NCI-H82 (cell line): ENCODE measurements at regions not wholly inside any gene's neighbourhood (a gene's known extent, or its start where the extent isn't known, plus 50 kb on each side); places are given as distances from the start of the nearest gene placed in this dataset.

ENCODE experiments used
- DNase-seq: peaks from one replicate; lab custom pipeline; 2025; lab: John Stamatoyannopoulos, UW

DNA sequence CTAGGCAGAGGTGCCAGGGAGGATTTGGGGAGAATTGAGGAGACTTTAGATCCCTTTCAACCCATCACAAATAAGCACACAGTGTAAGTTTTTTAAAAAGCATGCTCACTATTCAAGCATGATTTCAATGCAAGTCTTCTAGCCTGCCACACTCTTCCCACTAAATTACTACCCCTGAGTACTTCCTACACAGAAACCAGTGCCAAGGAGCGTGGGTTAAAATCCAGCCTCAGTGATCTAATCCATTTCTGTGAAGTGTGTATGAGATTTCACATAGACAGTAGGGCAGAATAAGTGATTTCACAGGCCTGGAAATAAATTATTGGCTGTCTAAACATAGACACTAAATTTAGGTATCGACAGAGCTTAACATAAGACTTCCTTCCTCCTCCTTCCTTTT, 142.9 kb upstream of the ATP1B1 start:
- DNase-seq, result no peak

DNA sequence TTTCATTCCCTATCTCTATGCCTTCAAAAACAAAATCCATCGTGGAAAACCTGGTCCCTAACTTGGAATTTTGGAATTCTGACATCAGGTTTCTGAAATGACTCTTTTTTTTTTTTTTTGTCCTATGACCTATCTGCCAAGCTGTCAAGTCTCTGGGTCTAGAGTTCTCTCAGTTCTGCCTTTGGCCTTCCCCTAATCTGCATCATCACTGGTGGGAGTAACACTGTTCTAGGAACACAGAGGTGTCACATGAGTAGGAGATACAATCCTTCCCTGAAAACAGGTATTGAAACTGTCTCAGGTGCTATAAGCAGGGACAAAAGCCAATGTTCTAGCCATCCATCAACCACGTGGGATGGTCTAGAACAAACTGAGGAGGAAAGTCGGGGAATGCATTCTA, 142.0 kb upstream of the ATP1B1 start:
- no peak for DNase-seq

DNA sequence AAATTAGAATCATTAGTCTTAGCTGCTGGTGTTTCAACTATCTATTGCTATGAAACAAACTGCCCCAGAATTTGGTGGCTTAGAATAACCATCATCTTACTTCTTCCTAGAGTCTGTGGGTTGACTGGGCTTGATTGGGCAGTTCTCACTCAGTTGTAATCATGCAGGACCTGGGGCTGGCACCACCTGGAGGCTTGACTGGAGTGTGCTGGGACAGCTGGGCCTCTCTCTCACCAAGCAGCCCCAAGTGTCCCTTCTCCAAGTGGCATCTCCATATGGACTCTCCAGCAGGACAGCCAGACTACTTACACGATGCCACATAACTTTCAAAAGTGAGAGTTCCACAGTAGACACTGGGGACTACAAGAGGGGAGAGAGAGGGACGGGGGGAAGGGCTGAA, 140.3 kb upstream of the ATP1B1 start:
- peak; percentile 26 for DNase-seq

DNA sequence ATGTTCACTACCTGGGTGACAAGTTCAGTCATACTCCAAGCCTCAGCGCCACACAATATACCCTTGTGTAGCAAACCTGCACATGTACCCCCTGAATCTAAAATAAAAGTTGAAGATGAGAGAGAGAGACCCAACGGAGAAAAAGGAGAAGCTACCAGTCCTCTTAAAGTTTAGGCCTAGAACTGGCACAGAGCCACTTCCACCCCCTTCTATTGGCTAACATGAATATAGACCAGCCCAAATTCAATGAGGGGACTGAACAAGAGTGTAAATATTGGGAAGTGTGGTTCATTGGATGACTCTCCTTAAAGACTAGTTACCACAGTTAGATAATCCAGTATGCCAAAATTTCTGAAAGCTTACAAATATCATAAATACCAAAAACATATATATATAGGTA, 139.9 kb upstream of the ATP1B1 start:
- DNase-seq, result no peak

DNA sequence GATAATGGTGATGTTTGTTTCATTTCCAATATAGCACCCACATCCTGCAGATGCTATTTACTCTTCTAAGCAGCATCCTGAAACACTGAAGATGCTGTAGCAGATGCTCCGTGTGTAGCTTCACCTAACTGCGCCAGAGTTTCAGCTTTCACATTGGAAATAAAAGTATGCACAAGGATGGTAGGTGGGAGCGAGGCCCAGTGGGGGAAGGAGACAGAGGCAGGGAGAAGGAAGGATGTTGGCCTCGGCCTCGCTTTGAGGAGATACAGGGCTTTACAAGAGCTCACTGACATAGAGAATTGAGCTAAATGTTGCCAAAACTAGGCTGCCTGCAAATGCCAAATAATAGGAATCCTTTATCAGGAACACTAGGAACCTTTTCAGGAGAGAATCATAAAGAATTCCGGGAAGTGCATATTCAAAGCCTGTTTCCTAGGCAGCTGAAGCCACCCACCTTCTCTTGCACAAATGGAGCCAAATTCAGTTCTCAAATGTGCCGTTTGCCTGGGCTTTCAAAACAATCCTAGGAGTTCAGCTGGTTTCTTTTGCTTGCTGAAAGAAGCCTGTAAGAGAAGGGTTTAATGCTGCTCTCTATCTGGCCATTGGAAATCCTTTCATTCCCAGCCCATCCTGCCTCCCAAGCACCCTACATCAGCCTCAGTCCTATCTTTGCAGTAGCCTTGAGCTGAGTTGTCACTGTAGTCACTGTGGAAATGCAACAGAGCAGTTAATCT, 135.4 kb upstream of the ATP1B1 start:
- DNase-seq, result no peak

DNA sequence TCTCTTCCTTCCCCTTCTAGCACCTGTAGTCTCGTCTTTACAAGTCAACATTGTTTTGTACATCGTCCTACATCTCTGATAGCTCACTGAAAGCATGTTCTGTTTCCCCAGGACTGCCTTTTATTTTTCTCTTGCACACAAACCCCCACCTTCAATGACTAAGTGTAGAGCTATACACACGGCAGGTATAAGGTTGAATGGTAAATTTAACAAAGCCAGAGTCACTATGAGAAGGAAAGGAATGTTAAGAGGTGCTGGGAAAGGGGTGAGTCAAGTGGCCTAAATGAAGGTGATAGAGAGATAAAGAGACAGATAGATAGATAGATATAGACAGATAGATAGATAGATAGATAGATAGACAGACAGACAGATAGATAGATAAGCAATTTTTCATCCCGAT, 134.3 kb upstream of the ATP1B1 start:
- DNase-seq, result no peak

DNA sequence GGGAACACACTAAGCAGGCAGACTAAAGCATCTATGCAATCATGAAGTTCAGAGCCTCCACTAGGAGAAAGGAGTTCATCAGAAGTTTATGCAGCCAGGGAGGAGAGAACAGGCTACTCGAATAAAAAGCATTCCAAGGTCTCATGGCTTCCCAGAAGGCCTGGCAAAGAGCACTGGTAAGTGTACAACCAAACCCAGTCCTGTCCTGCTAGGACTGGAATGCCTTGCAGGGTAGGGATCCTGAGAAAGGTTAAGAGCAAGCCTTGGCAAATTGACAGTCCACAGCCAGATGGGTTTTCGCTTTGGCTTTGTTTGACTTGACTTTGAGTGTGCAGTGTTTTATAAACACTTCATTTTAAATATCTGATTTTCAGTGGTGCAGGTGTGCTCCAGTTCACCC, 133.6 kb upstream of the ATP1B1 start:
- DNase-seq, result no peak

DNA sequence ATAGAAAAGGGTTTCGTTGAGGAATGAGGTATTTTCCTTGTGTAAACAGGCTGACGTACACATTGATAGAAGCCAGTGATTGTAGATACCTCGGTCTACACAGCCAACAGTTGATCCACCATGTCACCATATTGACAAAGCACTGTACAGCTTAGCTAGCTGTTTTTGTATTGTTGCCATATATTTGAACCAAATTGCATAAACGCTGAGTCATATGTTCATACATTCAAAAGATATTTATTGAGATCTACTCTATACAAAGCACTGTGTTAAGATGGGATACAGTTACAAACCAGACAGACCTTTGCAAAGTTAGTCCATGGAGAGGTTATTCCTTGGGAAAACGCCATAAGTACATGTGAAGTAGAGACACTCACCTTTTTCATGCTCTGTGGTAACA, 132.4 kb upstream of the ATP1B1 start:
- DNase-seq, result no peak

DNA sequence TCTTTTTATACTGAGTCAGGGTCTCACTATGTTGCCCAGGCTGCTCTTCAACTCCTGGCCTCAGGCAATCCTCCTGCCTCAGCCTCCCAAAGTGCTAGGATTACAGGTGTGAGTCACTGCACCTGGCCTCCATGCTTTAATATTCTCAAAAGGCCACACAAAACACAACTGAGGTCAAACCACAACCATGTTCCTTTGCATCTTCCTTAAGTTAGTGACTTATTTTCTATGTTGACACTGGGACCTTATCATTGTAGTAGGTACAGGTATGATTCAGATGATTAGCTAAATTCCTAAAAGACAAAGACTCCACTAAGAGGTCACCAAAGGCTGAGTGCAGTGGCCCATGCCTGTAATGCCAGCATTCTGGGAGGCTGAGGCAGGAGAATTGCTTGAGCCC, 131.9 kb upstream of the ATP1B1 start:
- no peak for DNase-seq

DNA sequence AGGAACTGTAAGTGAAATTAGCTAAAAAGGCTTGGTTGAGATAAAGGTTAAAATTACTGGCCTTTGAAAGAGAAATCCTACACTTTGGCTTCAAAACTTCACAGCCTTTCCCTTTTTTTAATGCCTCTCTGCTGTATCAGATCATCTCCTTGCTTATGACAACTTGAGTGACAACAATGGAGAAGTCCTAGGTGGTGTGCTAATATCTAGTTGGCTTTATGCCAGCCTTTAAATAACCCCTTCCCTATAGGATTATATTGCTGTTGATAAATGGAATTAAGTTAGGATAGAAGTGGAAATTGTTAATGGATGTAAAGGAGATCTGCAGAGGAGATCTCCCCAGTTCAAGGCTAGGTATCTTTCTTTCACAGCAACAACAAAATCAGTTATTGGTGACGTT, 130.2 kb upstream of the ATP1B1 start:
- DNase-seq, result peak; percentile 86

DNA sequence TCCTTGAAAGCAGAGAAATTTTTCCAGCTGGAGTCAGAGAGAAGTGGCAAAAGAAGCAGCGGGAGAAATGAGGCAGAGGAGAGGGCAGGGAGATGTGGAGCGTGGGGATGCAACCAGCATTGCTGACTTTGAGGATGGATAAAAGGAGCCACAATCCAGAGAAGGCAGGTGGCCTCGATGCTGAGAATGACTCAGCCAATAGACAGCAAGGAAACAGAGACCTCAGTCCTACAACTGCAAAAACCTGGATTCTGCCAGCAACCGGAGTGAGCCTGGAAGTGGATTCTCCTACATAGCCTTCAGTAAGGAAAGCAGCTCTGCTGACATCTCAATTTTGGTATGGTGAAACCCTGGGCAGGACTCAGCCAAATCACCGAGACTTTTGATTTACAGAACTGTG, 128.9 kb upstream of the ATP1B1 start:
- no peak for DNase-seq

DNA sequence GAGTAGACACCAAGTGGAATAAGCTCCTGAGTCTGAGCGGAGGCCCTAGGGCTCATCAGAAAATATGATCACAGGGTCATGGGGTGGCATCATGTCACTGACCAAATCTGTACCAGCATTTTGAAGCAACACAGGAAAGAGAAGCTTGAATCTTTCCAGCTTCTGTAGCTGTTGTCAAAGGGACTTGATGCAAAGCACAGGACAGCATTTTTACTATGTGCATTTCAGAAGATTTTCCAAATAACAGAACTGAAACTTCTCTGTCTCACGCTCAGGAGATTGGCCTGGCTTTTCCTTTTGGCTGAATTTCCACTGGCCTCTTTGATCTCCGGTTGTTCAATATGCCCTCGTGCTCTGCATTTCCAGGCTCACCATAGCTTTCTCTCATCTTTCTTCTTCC, 127.2 kb upstream of the ATP1B1 start:
- DNase-seq, result no peak

DNA sequence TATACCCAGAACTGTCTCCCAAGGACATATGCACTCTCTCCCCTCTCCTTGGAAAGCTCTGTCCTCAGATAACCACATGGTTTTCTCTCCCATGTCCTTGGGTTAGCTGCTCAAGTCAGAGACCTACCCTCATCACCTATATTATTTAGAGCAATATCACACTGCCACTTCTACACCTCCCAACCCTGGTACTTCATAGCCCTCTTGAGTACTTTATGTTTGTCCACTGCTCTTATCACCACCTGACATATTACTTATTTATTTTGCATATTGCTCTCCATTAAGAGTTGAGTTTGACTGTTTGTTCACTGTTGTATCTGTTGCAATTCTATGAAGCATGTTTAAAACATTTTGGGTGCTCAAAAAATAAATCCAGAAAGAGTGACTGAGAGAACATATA, 126.3 kb upstream of the ATP1B1 start:
- no peak for DNase-seq

DNA sequence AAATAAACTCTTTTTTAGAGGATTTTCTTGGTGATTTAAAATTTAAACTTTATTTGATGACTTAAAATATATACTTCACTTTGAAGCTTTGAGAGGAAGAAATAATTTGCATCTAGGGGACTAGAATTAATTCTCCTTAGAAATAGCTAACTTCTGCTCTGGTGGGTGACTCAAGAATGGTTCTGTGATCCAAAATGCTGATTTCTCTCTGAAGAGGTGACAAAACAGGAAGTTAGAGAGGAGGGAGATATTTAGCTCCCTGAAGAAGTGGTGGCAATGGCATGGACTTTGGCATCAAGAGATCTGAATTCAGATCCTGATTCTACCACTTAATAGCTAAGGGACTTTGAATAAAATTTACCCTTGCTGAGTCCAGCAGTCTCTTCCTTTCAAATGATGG, 125.8 kb upstream of the ATP1B1 start:
- DNase-seq, result no peak

DNA sequence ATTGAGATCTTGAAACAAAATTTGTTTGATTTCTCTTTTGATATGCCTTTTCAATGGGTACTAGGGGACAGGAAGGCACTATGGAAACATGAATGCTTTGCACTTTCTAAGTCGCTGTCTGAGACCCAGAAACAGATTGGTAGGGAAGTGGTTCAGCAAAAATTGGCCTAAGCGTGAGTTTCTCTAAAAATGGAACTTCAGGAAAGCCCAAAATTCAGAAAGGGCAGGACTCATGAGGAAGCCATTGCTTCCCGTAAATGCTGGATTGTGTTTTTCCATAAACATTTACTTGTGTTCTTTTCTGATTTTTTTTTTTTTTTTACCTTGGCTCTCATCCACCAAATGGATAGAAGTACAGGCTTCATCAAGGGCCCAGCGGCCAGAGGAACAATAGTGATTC, 123.7 kb upstream of the ATP1B1 start:
- no peak for DNase-seq

DNA sequence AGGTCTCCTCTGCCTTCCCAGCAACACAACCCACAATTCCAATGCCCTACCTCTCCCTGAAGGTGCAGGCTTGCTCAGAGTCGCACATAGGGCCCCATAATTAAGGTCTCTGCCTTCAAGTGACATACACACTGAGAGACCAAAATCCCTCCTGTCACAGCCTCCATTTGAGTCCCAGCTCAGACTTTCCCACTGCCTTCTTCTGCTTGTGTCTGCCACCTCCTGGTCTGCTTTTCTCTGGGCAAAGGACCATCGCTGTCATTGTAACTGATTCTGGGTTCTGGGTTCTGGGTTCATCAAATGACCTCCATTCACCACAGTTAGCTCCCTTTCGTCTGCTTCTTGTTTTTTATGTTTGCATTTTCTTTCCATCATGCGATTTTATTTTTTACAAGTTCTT, 119.2 kb upstream of the ATP1B1 start:
- DNase-seq, result no peak

DNA sequence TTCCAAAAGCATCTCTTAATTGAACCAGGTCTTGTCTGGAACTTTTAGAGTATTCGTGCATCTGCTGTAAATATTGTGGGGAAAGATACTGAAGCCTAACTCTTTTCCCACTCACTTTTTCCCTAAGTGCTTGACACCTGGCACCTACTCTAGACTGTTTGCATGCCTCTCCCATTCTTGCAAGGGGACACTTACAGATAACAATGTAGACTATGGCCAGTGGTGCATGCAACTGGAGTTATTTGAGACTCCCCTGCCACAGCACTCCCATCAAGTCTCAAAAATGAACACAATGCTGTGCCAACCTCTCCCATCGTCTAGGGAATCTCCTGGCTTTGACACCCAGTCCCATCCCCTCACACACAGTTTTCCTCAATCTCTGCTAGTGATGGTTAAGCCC, 118.6 kb upstream of the ATP1B1 start:
- DNase-seq, result no peak

DNA sequence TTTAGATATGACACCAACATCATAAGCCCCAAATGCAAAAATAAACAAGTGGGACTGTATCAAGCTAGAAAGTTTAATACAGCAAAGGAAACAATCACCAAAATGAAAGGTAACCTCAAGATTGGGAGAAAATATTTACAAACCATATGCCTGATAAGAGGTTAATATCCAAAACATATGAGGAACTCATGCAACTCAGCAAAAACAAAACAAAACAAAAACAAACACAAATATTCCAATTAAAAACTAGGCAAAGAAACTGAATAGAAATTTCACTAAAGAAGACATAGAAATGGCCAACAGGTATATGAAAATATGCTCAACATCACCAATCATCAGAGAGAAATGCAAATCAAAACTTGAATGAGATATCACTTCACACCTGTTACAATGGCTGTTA, 116.5 kb upstream of the ATP1B1 start:
- no peak for DNase-seq

DNA sequence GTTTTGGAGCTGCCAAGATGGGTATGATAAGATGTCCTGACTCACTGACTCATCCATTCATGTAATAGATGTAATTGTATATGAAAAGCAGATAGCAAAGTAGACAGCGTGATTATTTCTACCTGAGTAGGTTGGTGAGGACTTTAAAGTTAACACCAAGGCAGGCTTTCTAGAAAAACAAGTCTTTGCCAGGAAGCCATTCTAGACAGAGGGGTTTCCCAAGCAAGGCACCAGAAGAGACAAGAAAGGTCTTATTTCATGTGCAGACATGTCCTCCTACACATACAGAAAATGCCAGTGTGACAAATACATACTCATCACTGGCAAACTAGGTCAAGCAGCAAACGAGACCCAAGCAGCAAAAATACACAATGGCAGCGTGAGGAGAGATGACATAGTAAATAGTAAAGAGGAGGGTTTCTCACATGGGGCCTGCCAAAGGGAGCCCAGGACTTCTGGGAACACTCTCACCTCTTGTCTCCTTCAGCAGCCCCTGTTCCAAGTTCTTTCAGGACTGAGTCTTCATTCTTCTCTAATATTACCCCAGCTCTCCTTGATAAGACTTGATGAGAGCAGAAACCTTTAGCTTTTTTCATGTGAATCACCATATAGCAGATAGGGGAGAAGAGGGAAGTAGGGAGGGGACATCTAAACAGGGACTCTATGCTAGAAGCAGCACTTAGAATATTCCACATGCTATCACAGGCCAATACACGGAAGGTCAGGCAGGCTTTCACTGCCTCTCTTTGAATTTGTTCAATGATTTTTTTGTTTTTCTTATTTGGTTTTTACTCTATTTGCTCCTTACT, 114.6 kb upstream of the ATP1B1 start:
- no peak for DNase-seq

DNA sequence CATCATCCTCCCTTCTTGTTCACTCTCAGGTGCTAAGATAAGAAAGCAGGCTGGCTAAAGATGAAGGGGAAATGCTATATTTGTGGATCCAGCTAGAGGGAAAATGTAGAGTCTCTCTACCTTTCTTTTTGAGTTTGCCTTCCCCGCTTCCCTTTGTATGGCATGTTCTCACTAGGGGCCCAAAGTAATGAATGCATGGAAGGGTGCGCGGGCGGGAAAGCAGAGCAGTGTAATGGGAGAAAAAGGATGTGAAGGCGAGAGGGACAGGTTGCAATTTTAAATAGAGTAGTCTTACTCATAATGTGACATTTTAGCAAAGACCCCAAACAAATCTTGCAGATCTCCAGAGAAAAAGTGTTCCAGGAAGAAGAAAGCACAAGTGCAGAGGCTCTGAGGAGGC, 105.1 kb upstream of the ATP1B1 start:
- no peak for DNase-seq

DNA sequence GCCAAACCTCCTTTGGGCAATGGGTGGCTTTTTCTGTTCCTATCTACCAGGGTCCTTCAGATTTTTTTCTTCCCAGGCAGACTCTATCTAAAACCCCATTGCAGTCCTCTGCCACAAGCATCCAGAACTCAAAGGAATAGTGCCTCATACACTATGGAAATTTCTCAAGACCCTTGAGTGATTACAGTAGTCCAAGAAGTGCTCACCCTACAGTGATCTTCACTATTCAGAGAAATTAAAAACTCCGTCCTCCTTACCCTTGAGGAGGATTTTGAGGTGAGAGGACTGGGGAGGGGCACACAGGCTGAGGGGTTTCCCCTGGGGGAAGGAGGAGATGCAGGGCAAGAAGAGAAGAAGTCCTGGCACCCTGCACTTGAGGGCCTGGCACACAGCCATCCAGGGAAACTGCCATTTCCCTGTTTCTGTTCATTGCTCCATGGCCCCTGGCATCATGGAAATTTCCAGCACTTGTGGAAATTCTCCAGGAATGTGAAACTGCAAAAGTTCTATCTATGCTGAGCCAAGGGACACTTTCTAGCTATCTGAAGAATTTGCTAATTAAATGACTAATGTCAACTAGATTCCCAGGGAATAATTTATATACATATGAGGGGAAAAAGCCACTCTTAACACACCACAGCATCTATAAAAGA, 102.5 kb upstream of the ATP1B1 start:
- DNase-seq, result no peak

DNA sequence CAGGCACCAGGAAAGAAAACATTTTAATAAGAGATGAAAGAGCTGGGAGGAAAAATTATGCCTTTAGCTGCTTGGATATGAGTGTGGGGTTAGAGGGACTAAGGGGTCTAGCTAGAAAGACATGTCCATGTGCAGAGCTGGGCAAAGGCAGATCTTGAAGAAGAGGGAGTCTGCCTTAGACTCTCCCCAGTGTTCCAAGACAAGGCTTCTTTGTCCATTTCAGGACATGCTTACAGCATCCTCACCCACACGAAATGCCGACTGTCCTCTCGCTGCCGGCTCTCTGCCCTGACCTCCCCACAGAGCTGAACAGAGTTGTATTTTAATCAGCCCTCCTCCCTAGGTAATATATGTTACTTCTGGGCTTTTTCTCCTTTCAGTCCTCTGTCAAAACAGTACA, 100.7 kb upstream of the ATP1B1 start:
- DNase-seq, result no peak

DNA sequence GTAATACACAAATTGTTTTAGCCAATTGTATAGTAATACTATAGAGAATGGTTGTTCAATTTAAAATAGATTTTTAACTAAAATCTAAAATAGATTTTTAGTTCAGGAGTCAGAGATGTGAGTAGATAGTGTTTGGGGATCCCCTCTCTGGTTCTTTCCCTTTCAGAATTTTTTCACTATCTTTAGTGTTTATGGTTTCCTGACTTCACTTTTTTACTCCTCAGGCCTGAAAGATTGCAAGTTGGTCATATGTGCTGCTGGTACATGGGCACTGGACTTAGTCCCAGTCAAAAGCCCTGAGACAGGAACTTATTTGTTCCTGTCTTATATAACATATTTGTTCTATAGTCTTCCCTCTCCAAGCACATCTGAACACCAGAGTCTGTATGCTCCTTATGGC, 96.8 kb upstream of the ATP1B1 start:
- DNase-seq, result no peak
